Peyer's patch (tissue), 4 donors: ENCODE measurements at regions not wholly inside any gene's neighbourhood (a gene's known extent, or its start where the extent isn't known, plus 50 kb on each side); places are given as distances from the start of the nearest gene placed in this dataset.

Source experiments
- CTCF ChIP-seq, 6 experiments: fragments of 450-650 bp in 4 of 6; fragments of 200-600 bp in 2 of 6; sonication (generic) in 1 of 6; IDR thresholded peaks; one replicate each; pipeline ENCODE4 v1.5.1; 2017 to 2019; ENCODE audit warnings: antibody characterized with exemption in 6 of 6, mild to moderate bottlenecking in 3 of 6, moderate library complexity in 1 of 6
- POLR2A ChIP-seq, 2 donors: fragments of 450-650 bp; IDR thresholded peaks; one replicate each; pipeline ENCODE4 v1.5.1; 2017; ENCODE audit warnings: antibody characterized with exemption in 2 of 2, mild to moderate bottlenecking in 2 of 2, moderate library complexity in 2 of 2

GRCh38 chr5:58076483-58077257 lies 383.2 kb downstream of the PLK2 start:
- TF ChIP-seq CTCF (IDR thresholded peaks at IDR 0.05) (no peak), POLR2A (IDR thresholded peaks at IDR 0.05) (no peak)
